LNCaP clone FGC (cell line): ENCODE measurements at regions not wholly inside any gene's neighbourhood (a gene's known extent, or its start where the extent isn't known, plus 50 kb on each side); places are given as distances from the start of the nearest gene placed in this dataset.
"Not testable (repeated sequence)": the region's sequence is repeated elsewhere in the genome, so short reads cannot be mapped to it uniquely, and the experiment has no call there.

Experiments used
- DNase-seq: peaks from one replicate; pipeline ENCODE4 v3.0.0-alpha.2; 2011; ENCODE audit warnings: low read depth
- H3K4me3 ChIP-seq: 2 replicates; pipeline ENCODE4 v1.5.1; 2011; ENCODE audit warnings: mild to moderate bottlenecking, low read depth, low read length, control low read depth
- CTCF ChIP-seq: IDR thresholded peaks from 2 replicates; pipeline ENCODE4 v1.5.1; 2012; ENCODE audit warnings: mild to moderate bottlenecking; ENCODE audit not compliant: control insufficient read depth, insufficient read depth; ENCODE audit errors: extremely low read depth

GRCh38 chr7:52592698-52593097 is 442.7 kb upstream of the POM121L12 start:
- TF ChIP-seq CTCF = no peak
- no peak for DNase-seq
- no peak overlapping the region for H3K4me3 ChIP-seq

GRCh38 chr7:52586704-52587103 is 448.7 kb upstream of the POM121L12 start:
- no peak for TF ChIP-seq CTCF
- no peak overlapping the region for H3K4me3 ChIP-seq
- DNase-seq = no peak

GRCh38 chr7:52584041-52584440 is 451.4 kb upstream of the POM121L12 start:
- no peak overlapping the region for H3K4me3 ChIP-seq
- TF ChIP-seq CTCF = no peak
- no peak for DNase-seq

- DNase-seq, H3K4me3 ChIP-seq: not testable (repeated sequence)
Observed at GRCh38 chr7:52573141-52573540, 462.3 kb upstream of the POM121L12 start.

GRCh38 chr7:52571026-52571425 is 464.4 kb upstream of the POM121L12 start:
- no peak for TF ChIP-seq CTCF
- DNase-seq = no peak
- no peak overlapping the region for H3K4me3 ChIP-seq

GRCh38 chr7:52569151-52569550 is 466.3 kb upstream of the POM121L12 start:
- H3K4me3 ChIP-seq = no peak overlapping the region
- no peak for TF ChIP-seq CTCF
- DNase-seq = no peak

GRCh38 chr7:52565974-52566373 is 469.5 kb upstream of the POM121L12 start:
- no peak for TF ChIP-seq CTCF
- no peak for DNase-seq
- no peak overlapping the region for H3K4me3 ChIP-seq

GRCh38 chr7:52555805-52556204 is 479.6 kb upstream of the POM121L12 start:
- no peak overlapping the region for H3K4me3 ChIP-seq
- TF ChIP-seq CTCF = no peak
- no peak for DNase-seq
